ENCODE measurements at regions not wholly inside any gene's neighbourhood (a gene's known extent, or its start where the extent isn't known, plus 50 kb on each side); places are given as distances from the start of the nearest gene placed in this dataset.

DNA sequence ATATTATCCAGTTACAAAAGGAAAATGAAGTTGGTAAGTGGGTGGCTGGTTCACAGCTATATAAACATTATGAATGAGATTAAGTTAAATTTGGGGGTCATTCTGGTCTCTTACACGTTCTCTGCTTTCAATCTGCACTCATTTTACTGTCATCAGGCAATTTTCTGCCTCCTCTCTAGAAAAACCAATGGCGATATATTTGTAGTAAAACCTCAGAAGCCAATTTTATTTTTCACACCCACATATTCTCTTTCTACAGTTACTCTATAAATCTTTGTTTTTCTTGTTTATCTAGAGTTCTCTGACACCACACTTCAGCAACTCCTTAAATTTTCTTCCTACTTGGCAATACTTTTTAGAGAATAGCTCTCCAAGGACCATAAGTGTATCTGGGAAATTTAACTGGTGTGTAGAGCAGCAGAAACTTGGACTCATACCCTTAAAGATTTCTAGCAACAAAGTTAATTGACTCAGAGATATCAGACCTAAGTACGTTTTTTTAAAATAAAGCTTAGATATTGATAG lies 926.9 kb downstream of the TMTC2 start:
- no peak for TF ChIP-seq ZFP30 (CRISPR knock-in tag; IDR thresholded peaks at IDR 0.05)
- TF ChIP-seq ZC3H10 (CRISPR knock-in tag; IDR thresholded peaks at IDR 0.05): no peak
- no peak for TF ChIP-seq TCF4 (CRISPR knock-in tag; IDR thresholded peaks at IDR 0.05; ENCODE audit: borderline replicate concordance)
- no peak for TF ChIP-seq TOX (CRISPR knock-in tag; IDR thresholded peaks at IDR 0.05; ENCODE audit: borderline replicate concordance)
- TF ChIP-seq ZFP3 (CRISPR knock-in tag; IDR thresholded peaks at IDR 0.05): no peak
- no peak for TF ChIP-seq PPARA (CRISPR knock-in tag; IDR thresholded peaks at IDR 0.05; ENCODE audit: borderline replicate concordance)
- no peak for TF ChIP-seq BACH2 (CRISPR knock-in tag; IDR thresholded peaks at IDR 0.05; ENCODE audit: borderline replicate concordance)
- TF ChIP-seq ISL1 (CRISPR knock-in tag; IDR thresholded peaks at IDR 0.05): no peak
- no peak for TF ChIP-seq OSR1 (CRISPR knock-in tag; IDR thresholded peaks at IDR 0.05)
- TF ChIP-seq GLIS3 (CRISPR knock-in tag; IDR thresholded peaks at IDR 0.05): no peak
- TF ChIP-seq, protein P1, sequence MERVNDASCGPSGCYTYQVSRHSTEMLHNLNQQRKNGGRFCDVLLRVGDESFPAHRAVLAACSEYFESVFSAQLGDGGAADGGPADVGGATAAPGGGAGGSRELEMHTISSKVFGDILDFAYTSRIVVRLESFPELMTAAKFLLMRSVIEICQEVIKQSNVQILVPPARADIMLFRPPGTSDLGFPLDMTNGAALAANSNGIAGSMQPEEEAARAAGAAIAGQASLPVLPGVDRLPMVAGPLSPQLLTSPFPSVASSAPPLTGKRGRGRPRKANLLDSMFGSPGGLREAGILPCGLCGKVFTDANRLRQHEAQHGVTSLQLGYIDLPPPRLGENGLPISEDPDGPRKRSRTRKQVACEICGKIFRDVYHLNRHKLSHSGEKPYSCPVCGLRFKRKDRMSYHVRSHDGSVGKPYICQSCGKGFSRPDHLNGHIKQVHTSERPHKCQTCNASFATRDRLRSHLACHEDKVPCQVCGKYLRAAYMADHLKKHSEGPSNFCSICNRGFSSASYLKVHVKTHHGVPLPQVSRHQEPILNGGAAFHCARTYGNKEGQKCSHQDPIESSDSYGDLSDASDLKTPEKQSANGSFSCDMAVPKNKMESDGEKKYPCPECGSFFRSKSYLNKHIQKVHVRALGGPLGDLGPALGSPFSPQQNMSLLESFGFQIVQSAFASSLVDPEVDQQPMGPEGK (CRISPR knock-in tag; IDR thresholded peaks at IDR 0.05; ENCODE audit: borderline replicate concordance): no peak
- no peak for TF ChIP-seq ARNTL (CRISPR knock-in tag; IDR thresholded peaks at IDR 0.05; ENCODE audit: borderline replicate concordance, low read depth)
- no peak for TF ChIP-seq RARB (CRISPR knock-in tag; IDR thresholded peaks at IDR 0.05)
- no peak for TF ChIP-seq ESRRG (CRISPR knock-in tag; IDR thresholded peaks at IDR 0.05)
- no peak for TF ChIP-seq ZNF70 (CRISPR knock-in tag; IDR thresholded peaks at IDR 0.05)
- TF ChIP-seq, protein P2, sequence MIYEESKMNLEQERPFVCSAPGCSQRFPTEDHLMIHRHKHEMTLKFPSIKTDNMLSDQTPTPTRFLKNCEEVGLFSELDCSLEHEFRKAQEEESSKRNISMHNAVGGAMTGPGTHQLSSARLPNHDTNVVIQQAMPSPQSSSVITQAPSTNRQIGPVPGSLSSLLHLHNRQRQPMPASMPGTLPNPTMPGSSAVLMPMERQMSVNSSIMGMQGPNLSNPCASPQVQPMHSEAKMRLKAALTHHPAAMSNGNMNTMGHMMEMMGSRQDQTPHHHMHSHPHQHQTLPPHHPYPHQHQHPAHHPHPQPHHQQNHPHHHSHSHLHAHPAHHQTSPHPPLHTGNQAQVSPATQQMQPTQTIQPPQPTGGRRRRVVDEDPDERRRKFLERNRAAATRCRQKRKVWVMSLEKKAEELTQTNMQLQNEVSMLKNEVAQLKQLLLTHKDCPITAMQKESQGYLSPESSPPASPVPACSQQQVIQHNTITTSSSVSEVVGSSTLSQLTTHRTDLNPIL (CRISPR knock-in tag; IDR thresholded peaks at IDR 0.05; ENCODE audit: low read depth): no peak
- no peak for TF ChIP-seq SNAI2 (CRISPR knock-in tag; IDR thresholded peaks at IDR 0.05)
- no peak for TF ChIP-seq CSDC2 (CRISPR knock-in tag; IDR thresholded peaks at IDR 0.05)
- TF ChIP-seq, protein P3, sequence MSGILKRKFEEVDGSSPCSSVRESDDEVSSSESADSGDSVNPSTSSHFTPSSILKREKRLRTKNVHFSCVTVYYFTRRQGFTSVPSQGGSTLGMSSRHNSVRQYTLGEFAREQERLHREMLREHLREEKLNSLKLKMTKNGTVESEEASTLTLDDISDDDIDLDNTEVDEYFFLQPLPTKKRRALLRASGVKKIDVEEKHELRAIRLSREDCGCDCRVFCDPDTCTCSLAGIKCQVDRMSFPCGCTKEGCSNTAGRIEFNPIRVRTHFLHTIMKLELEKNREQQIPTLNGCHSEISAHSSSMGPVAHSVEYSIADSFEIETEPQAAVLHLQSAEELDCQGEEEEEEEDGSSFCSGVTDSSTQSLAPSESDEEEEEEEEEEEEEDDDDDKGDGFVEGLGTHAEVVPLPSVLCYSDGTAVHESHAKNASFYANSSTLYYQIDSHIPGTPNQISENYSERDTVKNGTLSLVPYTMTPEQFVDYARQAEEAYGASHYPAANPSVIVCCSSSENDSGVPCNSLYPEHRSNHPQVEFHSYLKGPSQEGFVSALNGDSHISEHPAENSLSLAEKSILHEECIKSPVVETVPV (CRISPR knock-in tag; IDR thresholded peaks at IDR 0.05): no peak
- no peak for TF ChIP-seq ZNF8 (CRISPR knock-in tag; IDR thresholded peaks at IDR 0.05)
- ATAC-seq: no peak

DNA sequence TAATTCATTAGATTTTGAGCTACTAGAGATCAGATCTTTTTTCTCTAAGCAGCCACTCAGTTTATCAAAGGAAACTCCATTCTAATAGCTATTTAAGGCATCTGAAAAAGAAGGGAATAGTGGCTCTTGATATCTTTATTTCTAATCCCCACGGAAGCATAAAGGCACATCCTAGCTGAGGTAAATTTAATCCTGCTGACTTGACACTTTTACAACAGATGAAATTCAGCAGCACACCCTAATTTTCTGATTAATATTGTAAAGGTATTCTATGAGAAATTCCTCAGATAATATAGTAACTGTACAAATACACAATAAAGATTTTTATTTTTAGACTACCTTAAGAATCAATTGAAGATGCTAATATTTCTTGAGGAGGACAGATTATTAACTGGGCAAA lies 916.4 kb downstream of the TMTC2 start:
- ATAC-seq: no peak
- no peak for TF ChIP-seq ZFP3 (CRISPR knock-in tag; IDR thresholded peaks at IDR 0.05)
- no peak for TF ChIP-seq TOX (CRISPR knock-in tag; IDR thresholded peaks at IDR 0.05; ENCODE audit: borderline replicate concordance)
- no peak for TF ChIP-seq ESRRG (CRISPR knock-in tag; IDR thresholded peaks at IDR 0.05)
- TF ChIP-seq, protein P4, sequence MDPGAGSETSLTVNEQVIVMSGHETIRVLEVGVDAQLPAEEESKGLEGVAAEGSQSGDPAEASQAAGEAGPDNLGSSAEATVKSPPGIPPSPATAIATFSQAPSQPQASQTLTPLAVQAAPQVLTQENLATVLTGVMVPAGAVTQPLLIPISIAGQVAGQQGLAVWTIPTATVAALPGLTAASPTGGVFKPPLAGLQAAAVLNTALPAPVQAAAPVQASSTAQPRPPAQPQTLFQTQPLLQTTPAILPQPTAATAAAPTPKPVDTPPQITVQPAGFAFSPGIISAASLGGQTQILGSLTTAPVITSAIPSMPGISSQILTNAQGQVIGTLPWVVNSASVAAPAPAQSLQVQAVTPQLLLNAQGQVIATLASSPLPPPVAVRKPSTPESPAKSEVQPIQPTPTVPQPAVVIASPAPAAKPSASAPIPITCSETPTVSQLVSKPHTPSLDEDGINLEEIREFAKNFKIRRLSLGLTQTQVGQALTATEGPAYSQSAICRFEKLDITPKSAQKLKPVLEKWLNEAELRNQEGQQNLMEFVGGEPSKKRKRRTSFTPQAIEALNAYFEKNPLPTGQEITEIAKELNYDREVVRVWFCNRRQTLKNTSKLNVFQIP (CRISPR knock-in tag; IDR thresholded peaks at IDR 0.05; ENCODE audit: borderline replicate concordance, low read depth): no peak
- no peak for TF ChIP-seq ZNF70 (CRISPR knock-in tag; IDR thresholded peaks at IDR 0.05)
- TF ChIP-seq RARB (CRISPR knock-in tag; IDR thresholded peaks at IDR 0.05): no peak
- no peak for TF ChIP-seq ZFP30 (CRISPR knock-in tag; IDR thresholded peaks at IDR 0.05)
- TF ChIP-seq TCF4 (CRISPR knock-in tag; IDR thresholded peaks at IDR 0.05; ENCODE audit: borderline replicate concordance): no peak
- TF ChIP-seq GLIS3 (CRISPR knock-in tag; IDR thresholded peaks at IDR 0.05): no peak
- TF ChIP-seq, protein P3 (CRISPR knock-in tag; IDR thresholded peaks at IDR 0.05): no peak
- TF ChIP-seq CSDC2 (CRISPR knock-in tag; IDR thresholded peaks at IDR 0.05): no peak
- no peak for TF ChIP-seq BACH2 (CRISPR knock-in tag; IDR thresholded peaks at IDR 0.05; ENCODE audit: borderline replicate concordance)
- TF ChIP-seq, protein P5, sequence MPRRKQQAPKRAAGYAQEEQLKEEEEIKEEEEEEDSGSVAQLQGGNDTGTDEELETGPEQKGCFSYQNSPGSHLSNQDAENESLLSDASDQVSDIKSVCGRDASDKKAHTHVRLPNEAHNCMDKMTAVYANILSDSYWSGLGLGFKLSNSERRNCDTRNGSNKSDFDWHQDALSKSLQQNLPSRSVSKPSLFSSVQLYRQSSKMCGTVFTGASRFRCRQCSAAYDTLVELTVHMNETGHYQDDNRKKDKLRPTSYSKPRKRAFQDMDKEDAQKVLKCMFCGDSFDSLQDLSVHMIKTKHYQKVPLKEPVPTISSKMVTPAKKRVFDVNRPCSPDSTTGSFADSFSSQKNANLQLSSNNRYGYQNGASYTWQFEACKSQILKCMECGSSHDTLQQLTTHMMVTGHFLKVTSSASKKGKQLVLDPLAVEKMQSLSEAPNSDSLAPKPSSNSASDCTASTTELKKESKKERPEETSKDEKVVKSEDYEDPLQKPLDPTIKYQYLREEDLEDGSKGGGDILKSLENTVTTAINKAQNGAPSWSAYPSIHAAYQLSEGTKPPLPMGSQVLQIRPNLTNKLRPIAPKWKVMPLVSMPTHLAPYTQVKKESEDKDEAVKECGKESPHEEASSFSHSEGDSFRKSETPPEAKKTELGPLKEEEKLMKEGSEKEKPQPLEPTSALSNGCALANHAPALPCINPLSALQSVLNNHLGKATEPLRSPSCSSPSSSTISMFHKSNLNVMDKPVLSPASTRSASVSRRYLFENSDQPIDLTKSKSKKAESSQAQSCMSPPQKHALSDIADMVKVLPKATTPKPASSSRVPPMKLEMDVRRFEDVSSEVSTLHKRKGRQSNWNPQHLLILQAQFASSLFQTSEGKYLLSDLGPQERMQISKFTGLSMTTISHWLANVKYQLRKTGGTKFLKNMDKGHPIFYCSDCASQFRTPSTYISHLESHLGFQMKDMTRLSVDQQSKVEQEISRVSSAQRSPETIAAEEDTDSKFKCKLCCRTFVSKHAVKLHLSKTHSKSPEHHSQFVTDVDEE (CRISPR knock-in tag; IDR thresholded peaks at IDR 0.05): no peak
- TF ChIP-seq PPARA (CRISPR knock-in tag; IDR thresholded peaks at IDR 0.05; ENCODE audit: borderline replicate concordance): no peak
- TF ChIP-seq ISL1 (CRISPR knock-in tag; IDR thresholded peaks at IDR 0.05): no peak
- TF ChIP-seq SNAI2 (CRISPR knock-in tag; IDR thresholded peaks at IDR 0.05): no peak
- TF ChIP-seq ZNF8 (CRISPR knock-in tag; IDR thresholded peaks at IDR 0.05): no peak
- no peak for TF ChIP-seq ZNF565 (CRISPR knock-in tag; conservative IDR thresholded peaks at IDR 0.05; ENCODE audit: low read depth)
- TF ChIP-seq, protein P1 (CRISPR knock-in tag; IDR thresholded peaks at IDR 0.05; ENCODE audit: borderline replicate concordance): no peak

All from SK-N-SH treated with all-trans-retinoic acid at 6 μM for 48 hours (cell line).